ENCODE measurements at regions not wholly inside any gene's neighbourhood (a gene's known extent, or its start where the extent isn't known, plus 50 kb on each side); places are given as distances from the start of the nearest gene placed in this dataset.

DNA sequence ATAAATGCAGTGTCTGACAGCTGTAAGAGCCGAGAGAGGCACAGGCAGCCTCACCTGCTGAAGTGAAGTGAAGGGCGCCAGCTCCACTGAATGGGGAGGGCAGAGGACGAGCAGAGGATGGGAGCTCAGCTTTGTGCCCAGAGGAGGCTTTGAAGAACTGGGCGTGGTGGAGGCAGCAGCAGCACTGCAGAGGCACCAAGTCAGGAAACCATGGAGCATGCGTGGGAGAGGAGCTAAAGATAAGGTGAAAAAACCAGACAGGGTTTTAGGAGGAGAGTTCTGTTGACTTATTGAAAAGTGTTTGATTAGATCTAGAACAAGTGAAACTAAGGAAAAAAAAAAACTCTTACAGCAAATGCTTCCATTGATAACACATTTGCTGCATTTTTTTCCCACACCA, 216.4 kb downstream of the CXCL12 start:
- Histone ChIP-seq H3K27me3 (no peaks in the 10 kb centered on the region), H3K4me1 (peaks cover 13 to 15% (median 14%) of the 10 kb centered on the region in 4 donors), H3K36me3 (no peaks in the 10 kb centered on the region), H3K4me3 (no peak overlapping the region), H3K9me3 (no peaks in the 10 kb centered on the region), H3K27ac (replicated peaks in 1 of 4) (no peak overlapping the region)
- TF ChIP-seq CTCF (IDR thresholded peaks at IDR 0.05): no peak
- no peak for TF ChIP-seq POLR2A (IDR thresholded peaks at IDR 0.05; ENCODE audit: low read depth)
- TF ChIP-seq EP300 (IDR thresholded peaks at IDR 0.05): no peak
- intact Hi-C loops (cut with DNase I): no loop called here
- no peak for DNase-seq (ENCODE audit: extremely low spot score)
- WGBS: 87% methylated on average over 5 of the region's 5 CpGs

DNA sequence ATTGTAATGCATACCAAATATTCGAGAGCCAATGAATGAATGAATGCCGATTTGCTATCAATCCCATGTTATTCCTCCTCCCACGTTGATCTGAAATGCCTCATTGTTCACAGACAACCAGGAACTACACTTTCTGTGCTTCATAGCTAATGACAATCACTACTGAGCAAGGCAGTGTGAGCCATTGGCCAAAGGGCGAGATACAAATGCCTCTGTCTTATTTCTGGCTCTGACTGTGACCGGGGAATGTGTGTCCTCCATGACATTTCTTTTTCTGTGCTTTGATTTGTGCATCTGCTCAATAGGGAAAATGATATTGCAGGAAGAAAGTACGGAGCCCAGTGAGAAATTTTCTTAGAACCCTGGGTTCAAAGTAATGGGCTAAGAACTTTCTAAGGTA, 217.1 kb downstream of the CXCL12 start:
- TF ChIP-seq POLR2A (IDR thresholded peaks at IDR 0.05; ENCODE audit: low read depth) (no peak), POLR2AphosphoS5 (IDR thresholded peaks at IDR 0.05) (no peak), EP300 (IDR thresholded peaks at IDR 0.05) (no peak), CTCF (IDR thresholded peaks at IDR 0.05) (no peak)
- WGBS: 91% methylated on average over 6 of the region's 6 CpGs
- H3K9me3 ChIP-seq: no peaks in the 10 kb centered on the region
- intact Hi-C loops (cut with DNase I): no loop called here
- no peak overlapping the region for H3K27ac ChIP-seq (replicated peaks in 1 of 4)
- no peak for DNase-seq (ENCODE audit: extremely low spot score)
- peaks cover 6 to 15% (median 7%) of the 10 kb centered on the region in 4 donors for H3K4me1 ChIP-seq
- no peaks in the 10 kb centered on the region for H3K36me3 ChIP-seq
- H3K4me3 ChIP-seq: no peak overlapping the region
- no peaks in the 10 kb centered on the region for H3K27me3 ChIP-seq

DNA sequence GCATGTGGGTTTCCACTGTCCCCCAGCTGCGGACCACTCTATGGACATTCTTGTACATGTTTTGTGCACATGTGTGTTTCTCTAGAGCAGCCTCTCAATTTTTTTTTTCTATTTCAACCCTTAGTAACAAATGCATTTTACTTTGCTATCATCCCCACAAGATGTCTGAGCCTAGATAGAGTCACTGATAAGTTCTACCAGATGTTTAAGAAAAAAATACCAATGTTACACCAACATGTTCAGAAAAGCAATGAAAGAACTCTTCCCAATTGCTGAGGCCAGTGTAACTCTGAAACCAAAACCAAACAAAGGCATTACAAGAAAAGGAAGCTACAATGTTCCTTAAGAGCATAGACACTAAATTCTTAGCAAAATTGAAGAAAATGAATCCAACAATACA, 218.5 kb downstream of the CXCL12 start:
- TF ChIP-seq POLR2A (IDR thresholded peaks at IDR 0.05; ENCODE audit: low read depth): no peak
- TF ChIP-seq POLR2AphosphoS5 (IDR thresholded peaks at IDR 0.05): no peak
- no peak for TF ChIP-seq EP300 (IDR thresholded peaks at IDR 0.05)
- H3K9me3 ChIP-seq: no peaks in the 10 kb centered on the region
- DNase-seq (ENCODE audit: extremely low spot score): no peak
- H3K4me1 ChIP-seq: peaks cover 0 to 10% (median 0%) of the 10 kb centered on the region in 4 donors
- H3K27ac ChIP-seq (replicated peaks in 1 of 4): no peak overlapping the region
- no peak overlapping the region for H3K4me3 ChIP-seq
- intact Hi-C loops (cut with DNase I): no loop called here
- WGBS: 92% methylated on average over 1 of the region's 1 CpG
- H3K27me3 ChIP-seq: no peaks in the 10 kb centered on the region
- H3K36me3 ChIP-seq: no peaks in the 10 kb centered on the region

DNA sequence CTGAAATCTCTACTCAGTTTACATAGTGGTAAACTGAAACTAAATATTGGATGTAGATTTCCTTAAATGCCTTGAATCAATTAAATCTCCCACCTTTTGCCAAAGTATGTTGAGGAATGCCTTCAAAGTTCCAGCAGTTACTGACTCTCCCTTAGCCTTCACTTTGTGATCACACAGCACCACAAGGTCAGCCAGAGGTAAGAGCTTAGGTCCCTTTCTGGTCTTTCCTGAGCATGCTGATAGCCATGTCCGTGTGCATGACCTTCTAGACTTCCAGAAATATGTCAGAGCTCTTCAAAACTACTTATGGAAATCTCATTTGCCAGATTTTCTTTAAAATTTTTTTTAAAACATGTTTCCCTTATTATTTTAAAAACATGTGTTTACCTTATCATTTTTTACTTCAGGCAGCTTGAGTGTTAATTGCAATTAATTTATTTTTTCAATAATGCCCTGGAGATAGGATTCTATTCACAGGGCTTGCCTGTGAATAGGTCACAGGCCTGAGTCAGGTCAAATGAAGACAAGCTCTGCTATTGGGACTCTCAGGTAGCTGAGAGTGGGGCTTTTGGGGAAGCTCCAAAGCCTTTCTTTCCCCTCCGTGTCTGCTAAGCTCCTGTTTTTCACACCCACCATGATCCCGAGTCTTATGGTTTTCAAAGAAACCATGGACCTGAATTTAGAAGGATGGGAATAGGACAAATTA, 220.5 kb downstream of the CXCL12 start:
- H3K9me3 ChIP-seq: no peaks in the 10 kb centered on the region
- no peaks in the 10 kb centered on the region for H3K36me3 ChIP-seq
- H3K4me3 ChIP-seq: no peak overlapping the region
- no peak for TF ChIP-seq POLR2AphosphoS5 (IDR thresholded peaks at IDR 0.05)
- TF ChIP-seq POLR2A (IDR thresholded peaks at IDR 0.05; ENCODE audit: low read depth): no peak
- no peak for TF ChIP-seq EP300 (IDR thresholded peaks at IDR 0.05)
- no peak for TF ChIP-seq CTCF (IDR thresholded peaks at IDR 0.05)
- peaks cover 0 to 10% (median 0%) of the 10 kb centered on the region in 4 donors for H3K4me1 ChIP-seq
- no peak for DNase-seq (ENCODE audit: extremely low spot score)
- WGBS: 77% methylated on average over 3 of the region's 3 CpGs
- no peaks in the 10 kb centered on the region for H3K27me3 ChIP-seq
- intact Hi-C loops (cut with DNase I): no loop called here
- H3K27ac ChIP-seq (replicated peaks in 1 of 4): no peak overlapping the region

- intact Hi-C loops (cut with DNase I): no loop called here
- Histone ChIP-seq H3K4me1 (peaks cover 0 to 10% (median 0%) of the 10 kb centered on the region in 4 donors), H3K36me3 (no peaks in the 10 kb centered on the region), H3K27ac (replicated peaks in 1 of 4) (no peak overlapping the region), H3K9me3 (peaks cover 0 to 11% (median 5%) of the 10 kb centered on the region in 4 donors), H3K4me3 (no peak overlapping the region), H3K27me3 (no peaks in the 10 kb centered on the region)
- no peak for DNase-seq (ENCODE audit: extremely low spot score)
- TF ChIP-seq CTCF (IDR thresholded peaks at IDR 0.05) (no peak), POLR2A (IDR thresholded peaks at IDR 0.05; ENCODE audit: low read depth) (no peak), EP300 (IDR thresholded peaks at IDR 0.05) (no peak), POLR2AphosphoS5 (IDR thresholded peaks at IDR 0.05) (no peak)
These were observed 223.7 kb downstream of the CXCL12 start for GRCh38 chr10:44161184-44161583.
